IMR-90 (cell line): ENCODE measurements at regions not wholly inside any gene's neighbourhood (a gene's known extent, or its start where the extent isn't known, plus 50 kb on each side); places are given as distances from the start of the nearest gene placed in this dataset.

Experiments
- ATAC-seq: fragments of 200-7000 bp; cut with Tn5 transposase; 2 replicates; pipeline ENCODE4 v1.9.1; 2020; ENCODE audit warnings: low read depth, mild to moderate bottlenecking, moderate library complexity
- BruUV-seq: library from RNA; stranded (reverse); fragments of 400-500 nt; replicated peaks from 2 replicates; lab custom pipeline; 2021; lab: Mats Ljungman, UMichigan
- CTCF ChIA-PET: fragments of 300-600 bp; formaldehyde crosslinking; extraction: SDS; loops from one replicate; lab custom pipeline; 2021; ENCODE audit warnings: antibody characterized with exemption; lab: Yijun Ruan, JAX
- POLR2A ChIA-PET: fragments of 300-600 bp; sonication (Branson Sonifier 250); formaldehyde crosslinking; loops from one replicate; lab custom pipeline; 2022; ENCODE audit warnings: antibody characterized with exemption; ENCODE audit not compliant: unreplicated experiment; lab: Charles Lee
- DNase-seq: peaks from one replicate; pipeline ENCODE4 v3.0.0; 2013
- H2AFZ ChIP-seq: replicated peaks from 2 replicates; pipeline ENCODE3; 2013; ENCODE audit warnings: low read length, mild to moderate bottlenecking; ENCODE audit not compliant: poor library complexity
- H2AK5ac ChIP-seq: 2 replicates; pipeline ENCODE4 v1.6.1; 2013; ENCODE audit warnings: low read depth, low read length, inconsistent platforms
- H2AK9ac ChIP-seq: replicated peaks from 2 replicates; pipeline ENCODE3; 2013; ENCODE audit warnings: mild to moderate bottlenecking, low read depth, low read length, moderate library complexity; ENCODE audit not compliant: poor library complexity
- H2BK120ac ChIP-seq: 2 replicates; pipeline ENCODE4 v1.6.1; 2013; ENCODE audit warnings: low read depth, low read length, inconsistent platforms
- H2BK15ac ChIP-seq: 3 replicates; pipeline ENCODE4 v1.6.1; 2013; ENCODE audit warnings: low read depth, low read length, inconsistent platforms
- H2BK20ac ChIP-seq: 2 replicates; pipeline ENCODE4 v1.6.1; 2013; ENCODE audit warnings: low read depth, mild to moderate bottlenecking, inconsistent platforms, low read length, moderate library complexity
- H2BK5ac ChIP-seq: 2 replicates; pipeline ENCODE4 v1.6.1; 2013; ENCODE audit warnings: mild to moderate bottlenecking, low read depth, low read length, inconsistent platforms; ENCODE audit not compliant: poor library complexity, severe bottlenecking
- H3K14ac ChIP-seq: replicated peaks from 2 replicates; pipeline ENCODE4 v1.6.1; 2013; ENCODE audit warnings: low read depth, low read length, inconsistent platforms
- H3K18ac ChIP-seq: 2 replicates; pipeline ENCODE4 v1.6.1; 2013; ENCODE audit warnings: low read depth, low read length, control low read depth
- H3K23ac ChIP-seq: 2 replicates; pipeline ENCODE4 v1.6.1; 2013; ENCODE audit warnings: low read depth, low read length, inconsistent platforms
- H3K27ac ChIP-seq: 2 replicates; pipeline ENCODE4 v1.5.1; 2013; ENCODE audit warnings: mild to moderate bottlenecking, control low read depth, low read length; ENCODE audit not compliant: insufficient read depth
- H3K27me3 ChIP-seq: 2 replicates; pipeline ENCODE4 v1.6.1; 2013; ENCODE audit warnings: low read length; ENCODE audit not compliant: control insufficient read depth, insufficient read depth
- H3K36me3 ChIP-seq: 2 replicates; pipeline ENCODE4 v1.6.1; 2013; ENCODE audit warnings: low read length, mixed read lengths; ENCODE audit not compliant: control insufficient read depth, insufficient read depth
- H3K4ac ChIP-seq: 2 replicates; pipeline ENCODE4 v1.6.1; 2013; ENCODE audit warnings: low read depth, low read length, inconsistent platforms
- H3K4me1 ChIP-seq: 2 replicates; pipeline ENCODE4 v1.6.1; 2013; ENCODE audit warnings: low read length, mixed read lengths; ENCODE audit not compliant: control insufficient read depth, insufficient read depth
- H3K4me2 ChIP-seq: 2 replicates; pipeline ENCODE4 v1.6.1; 2013; ENCODE audit warnings: low read depth, mild to moderate bottlenecking, control low read depth, low read length, moderate library complexity
- H3K4me3 ChIP-seq: 2 replicates; pipeline ENCODE4 v1.5.1; 2013; ENCODE audit warnings: low read depth, mild to moderate bottlenecking, control low read depth, low read length, moderate library complexity; ENCODE audit not compliant: insufficient read depth
- H3K56ac ChIP-seq: 2 replicates; pipeline ENCODE4 v1.6.1; 2013; ENCODE audit warnings: low read length, inconsistent platforms; ENCODE audit not compliant: insufficient read depth; ENCODE audit errors: extremely low read depth
- H3K79me1 ChIP-seq, 2 experiments: 2 replicates each; pipeline ENCODE4 v1.6.1; 2013; ENCODE audit warnings: low read length in 2 of 2, inconsistent platforms in 1 of 2, low read depth in 1 of 2
- H3K9ac ChIP-seq: 2 replicates; pipeline ENCODE4 v1.6.1; 2013; ENCODE audit warnings: low read depth, low read length, control low read depth
- H3K9me1 ChIP-seq: 2 replicates; pipeline ENCODE4 v1.6.1; 2013; ENCODE audit warnings: low read length, inconsistent platforms; ENCODE audit not compliant: insufficient read depth
- H3K9me3 ChIP-seq: 2 replicates; pipeline ENCODE4 v1.6.1; 2013; ENCODE audit warnings: low read length; ENCODE audit not compliant: control insufficient read depth, insufficient read depth
- H4K20me1 ChIP-seq: 2 replicates; pipeline ENCODE4 v1.6.1; 2013; ENCODE audit warnings: low read length, inconsistent platforms; ENCODE audit not compliant: insufficient read depth
- H4K5ac ChIP-seq: 2 replicates; pipeline ENCODE4 v1.6.1; 2013; ENCODE audit warnings: mild to moderate bottlenecking, low read depth, low read length, control low read depth
- H4K8ac ChIP-seq, 2 experiments: 2 replicates each; pipeline ENCODE4 v1.6.1; 2013; ENCODE audit warnings: low read depth in 2 of 2, low read length in 2 of 2, control low read depth in 1 of 2, inconsistent platforms in 1 of 2
- H4K91ac ChIP-seq: 2 replicates; pipeline ENCODE4 v1.6.1; 2013; ENCODE audit warnings: low read depth, low read length, inconsistent platforms; ENCODE audit not compliant: insufficient read depth
- BHLHE40 ChIP-seq: fragments of 150-350 bp; IDR thresholded peaks from 2 replicates; pipeline ENCODE4 v1.6.1; 2016; ENCODE audit warnings: mild to moderate bottlenecking, low read depth, low read length
- CEBPB ChIP-seq: IDR thresholded peaks from 2 replicates; pipeline ENCODE4 v1.6.1; 2012; ENCODE audit warnings: low read depth, low read length, improper control_type of control experiment
- CHD1 ChIP-seq: IDR thresholded peaks from 2 replicates; pipeline ENCODE4 v1.6.1; 2012; ENCODE audit warnings: low read depth, low read length, improper control_type of control experiment
- CTCF ChIP-seq: conservative IDR thresholded peaks from 2 replicates; pipeline ENCODE4 v1.5.1; 2012; ENCODE audit warnings: mild to moderate bottlenecking, low read depth, low read length, improper control_type of control experiment
- ELK1 ChIP-seq: fragments of 150-350 bp; IDR thresholded peaks from 2 replicates; pipeline ENCODE4 v1.6.1; 2016; ENCODE audit warnings: low read depth, mild to moderate bottlenecking, low read length, moderate library complexity, borderline replicate concordance
- FOS ChIP-seq: fragments of 150-350 bp; IDR thresholded peaks from 2 replicates; pipeline ENCODE4 v1.6.1; 2016; ENCODE audit warnings: low read depth, low read length
- MAFK ChIP-seq: IDR thresholded peaks from 2 replicates; pipeline ENCODE4 v1.6.1; 2012; ENCODE audit warnings: low read depth, low read length, improper control_type of control experiment
- MAZ ChIP-seq: IDR thresholded peaks from 2 replicates; pipeline ENCODE4 v1.6.1; 2012; ENCODE audit warnings: low read depth, mild to moderate bottlenecking, low read length, improper control_type of control experiment, moderate library complexity, borderline replicate concordance
- MXI1 ChIP-seq: IDR thresholded peaks from 2 replicates; pipeline ENCODE4 v1.6.1; 2012; ENCODE audit warnings: low read depth, mild to moderate bottlenecking, low read length, moderate library complexity, borderline replicate concordance
- NFE2L2 ChIP-seq: fragments of 150-350 bp; IDR thresholded peaks from 2 replicates; pipeline ENCODE4 v1.6.1; 2016; ENCODE audit warnings: low read depth, mild to moderate bottlenecking, low read length
- POLR2A ChIP-seq: IDR thresholded peaks from 2 replicates; pipeline ENCODE4 v1.6.1; 2012; ENCODE audit warnings: mild to moderate bottlenecking, low read depth, low read length
- RAD21 ChIP-seq: IDR thresholded peaks from 2 replicates; pipeline ENCODE4 v1.6.1; 2012; ENCODE audit warnings: low read length, improper control_type of control experiment
- RCOR1 ChIP-seq: IDR thresholded peaks from 2 replicates; pipeline ENCODE4 v1.6.1; 2012; ENCODE audit warnings: mild to moderate bottlenecking, low read length, improper control_type of control experiment; ENCODE audit not compliant: insufficient replicate concordance
- RFX5 ChIP-seq: IDR thresholded peaks from 2 replicates; pipeline ENCODE4 v1.8.0; 2012; ENCODE audit warnings: low read depth, mild to moderate bottlenecking, low read length, moderate library complexity
- WGBS, 2 experiments: methylation state at CpG; one replicate each; pipeline versions ENCODE4 v1.1.5 to v1.1.7; 2013; ENCODE audit warnings: missing lambda C conversion rate in 2 of 2; ENCODE audit not compliant: insufficient read length in 1 of 2; ENCODE audit errors: extremely low coverage in 2 of 2; 5-methylcytosine and 5-hydroxymethylcytosine counted together
- dilution Hi-C: fragments of 300-500 bp; cut with HindIII; formaldehyde crosslinking; loops from one replicate; pipeline ENCODE4 v1.14.3; 2018; ENCODE audit warnings: low sequenced_read_pairs; ENCODE audit not compliant: unreplicated experiment
- in situ Hi-C: fragments of 300-500 bp; cut with MboI; formaldehyde crosslinking; loops from 3 replicates; pipeline ENCODE4 v1.14.3; 2019; ENCODE audit warnings: low sequenced_read_pairs, inconsistent platforms, mixed read lengths
- intact Hi-C: fragments of 100-400 bp; cut with micrococcal nuclease; formaldehyde crosslinking; loops from 2 replicates; pipeline ENCODE4 v1.10.0; 2022

- dilution Hi-C loops (no loop called here), intact Hi-C loops (no loop called here), in situ Hi-C loops (no loop called here)
- H2BK15ac ChIP-seq: no peak overlapping the region
- H3K27me3 ChIP-seq: peaks cover 3% of the 10 kb centered on the region
- H3K4ac ChIP-seq: no peak overlapping the region
- no TSS peak for BruUV-seq
- POLR2A ChIA-PET: no interaction called here
- DNase-seq (no peak), ATAC-seq (no peak)
- H2BK5ac ChIP-seq: no peak overlapping the region
- CTCF ChIA-PET: no interaction called here
- H2AK5ac ChIP-seq: no peak overlapping the region
- no peak overlapping the region for H3K4me3 ChIP-seq
- no peaks in the 10 kb centered on the region for H3K9me3 ChIP-seq
- no peak overlapping the region for H3K23ac ChIP-seq
- 60% methylated on average over 1 of the region's 5 CpGs; no CpG with 5 or more reads in 1 of the 2 experiments for WGBS, 2 experiments
- H3K4me2 ChIP-seq: no peak overlapping the region
- H2BK20ac ChIP-seq: no peak overlapping the region
- no peak overlapping the region for H4K5ac ChIP-seq
- no peaks in the 10 kb centered on the region for H3K79me1 ChIP-seq
- no peak overlapping the region for H3K27ac ChIP-seq
- no peaks in the 10 kb centered on the region for H3K4me1 ChIP-seq
- H3K9me1 ChIP-seq: no peaks in the 10 kb centered on the region
- no peak overlapping the region for H2AK9ac ChIP-seq
- no peak overlapping the region for H4K8ac ChIP-seq
- no peak overlapping the region for H2BK120ac ChIP-seq
- no peak overlapping the region for H3K56ac ChIP-seq
- no peak overlapping the region for H4K91ac ChIP-seq
- no peak for TF ChIP-seq RCOR1
- TF ChIP-seq MAFK: no peak
- no peak for TF ChIP-seq CHD1
- no peak for TF ChIP-seq NFE2L2
- no peak for TF ChIP-seq FOS
- TF ChIP-seq CEBPB: no peak
- no peak for TF ChIP-seq CTCF
- TF ChIP-seq MXI1: no peak
- TF ChIP-seq RAD21: no peak
- TF ChIP-seq ELK1: no peak
- TF ChIP-seq RFX5: no peak
- TF ChIP-seq BHLHE40: no peak
- no peak for TF ChIP-seq MAZ
- no peak for TF ChIP-seq POLR2A
- no peaks in the 10 kb centered on the region for H4K20me1 ChIP-seq
- H3K18ac ChIP-seq: no peak overlapping the region
- H2AFZ ChIP-seq: no peak overlapping the region
- no peak overlapping the region for H3K14ac ChIP-seq
- no peaks in the 10 kb centered on the region for H3K36me3 ChIP-seq
- no peak overlapping the region for H3K9ac ChIP-seq
These were observed 214.4 kb downstream of the METTL4 start for GRCh38 chr18:2356906-2357305.
